CD14-positive monocyte (primary cell): ENCODE measurements at regions not wholly inside any gene's neighbourhood (a gene's known extent, or its start where the extent isn't known, plus 50 kb on each side); places are given as distances from the start of the nearest gene placed in this dataset.
"Not testable (repeated sequence)": the region's sequence is repeated elsewhere in the genome, so short reads cannot be mapped to it uniquely, and the experiment has no call there.

Experiments used
- DNase-seq, 3 donors: peaks; one replicate each; pipeline ENCODE4 v3.0.0-alpha.2; 2011 to 2022
- H2AFZ ChIP-seq: 2 replicates; pipeline ENCODE4 v1.6.0; 2012; ENCODE audit warnings: mild to moderate bottlenecking, low read depth, low read length, inconsistent platforms; ENCODE audit not compliant: insufficient read depth, poor library complexity, severe bottlenecking
- H3K27ac ChIP-seq, 2 donors: 1 replicate in 1 of 2; 2 replicates in 1 of 2; pipeline ENCODE4 v1.5.1; 2012 to 2013; ENCODE audit warnings: low read length in 2 of 2, control low read depth in 1 of 2, inconsistent platforms in 1 of 2, low read depth in 1 of 2, mild to moderate bottlenecking in 1 of 2
- H3K27me3 ChIP-seq, 2 donors: one replicate each; pipeline versions ENCODE4 v1.6.0 to v1.6.1; 2011 to 2013; ENCODE audit warnings: low read length in 2 of 2; ENCODE audit not compliant: control insufficient read depth in 2 of 2, insufficient read depth in 2 of 2
- H3K36me3 ChIP-seq, 2 donors: replicated peaks in 1 of 2; 1 replicate in 1 of 2; 2 replicates in 1 of 2; pipeline versions ENCODE4 v1.5.1 to v1.6.1; 2012 to 2013; ENCODE audit warnings: low read length in 2 of 2, control low read depth in 1 of 2, inconsistent platforms in 1 of 2, mild to moderate bottlenecking in 1 of 2; ENCODE audit not compliant: insufficient read depth in 2 of 2, control insufficient read depth in 1 of 2
- H3K4me1 ChIP-seq, 2 donors: 1 replicate in 1 of 2; 2 replicates in 1 of 2; pipeline versions ENCODE4 v1.5.1 to v1.6.1; 2012 to 2013; ENCODE audit warnings: low read length in 2 of 2, control low read depth in 1 of 2, inconsistent platforms in 1 of 2, mild to moderate bottlenecking in 1 of 2, moderate library complexity in 1 of 2; ENCODE audit not compliant: insufficient read depth in 2 of 2, control insufficient read depth in 1 of 2
- H3K4me2 ChIP-seq: replicated peaks from 2 replicates; pipeline ENCODE3; 2012; ENCODE audit warnings: low read length, moderate library complexity, mild to moderate bottlenecking; ENCODE audit not compliant: poor library complexity, severe bottlenecking; ENCODE audit errors: extremely low read depth
- H3K4me3 ChIP-seq, 3 experiments: fragments of 200-600 bp in 1 of 3; sonication (generic) in 1 of 3; replicated peaks in 1 of 3; 1 replicate in 2 of 3; 2 replicates in 1 of 3; pipeline ENCODE4 v1.5.1; 2011 to 2013; ENCODE audit warnings: low read length in 3 of 3, mild to moderate bottlenecking in 3 of 3, control low read depth in 2 of 3, low read depth in 2 of 3, inconsistent platforms in 1 of 3, moderate library complexity in 1 of 3
- H3K79me2 ChIP-seq: 2 replicates; pipeline ENCODE4 v1.6.0; 2012; ENCODE audit warnings: mild to moderate bottlenecking, control low read depth, inconsistent platforms, low read length, moderate library complexity; ENCODE audit not compliant: insufficient read depth
- H3K9ac ChIP-seq: 2 replicates; pipeline ENCODE4 v1.6.0; 2017; ENCODE audit warnings: low read length, mild to moderate bottlenecking; ENCODE audit not compliant: insufficient read depth, poor library complexity, severe bottlenecking
- H3K9me3 ChIP-seq, 2 donors: replicated peaks in 1 of 2; 1 replicate in 1 of 2; 2 replicates in 1 of 2; pipeline versions ENCODE4 v1.5.1 to v1.6.1; 2012 to 2013; ENCODE audit warnings: low read length in 2 of 2, control low read depth in 1 of 2; ENCODE audit not compliant: control insufficient read depth in 1 of 2, insufficient read depth in 1 of 2
- H4K20me1 ChIP-seq: 2 replicates; pipeline ENCODE4 v1.6.0; 2012; ENCODE audit warnings: mild to moderate bottlenecking, low read length, control low read depth, moderate library complexity; ENCODE audit not compliant: insufficient read depth
- H3K27ac Mint-ChIP-seq, 7 donors: one replicate each; pipeline ENCODE4 v1.8.0; 2020; ENCODE audit warnings: mild to moderate bottlenecking in 7 of 7, mixed read lengths in 7 of 7, moderate library complexity in 6 of 7, inconsistent platforms in 2 of 7
- H3K27me3 Mint-ChIP-seq, 3 donors: one replicate each; pipeline ENCODE4 v1.8.0; 2021 to 2022; ENCODE audit warnings: low read depth in 3 of 3, mild to moderate bottlenecking in 3 of 3, mixed read lengths in 3 of 3, moderate library complexity in 3 of 3, inconsistent platforms in 1 of 3
- H3K36me3 Mint-ChIP-seq, 2 donors: one replicate each; pipeline ENCODE4 v1.8.0; 2020; ENCODE audit warnings: mixed read lengths in 2 of 2, inconsistent platforms in 1 of 2, mild to moderate bottlenecking in 1 of 2
- H3K4me1 Mint-ChIP-seq: one replicate; pipeline ENCODE4 v1.8.0; 2020; ENCODE audit warnings: mild to moderate bottlenecking, mixed read lengths
- H3K4me3 Mint-ChIP-seq, 2 donors: one replicate each; pipeline ENCODE4 v1.8.0; 2020; ENCODE audit warnings: mild to moderate bottlenecking in 2 of 2, mixed read lengths in 2 of 2, moderate library complexity in 1 of 2
- H3K9me3 Mint-ChIP-seq, 7 donors: one replicate each; pipeline ENCODE4 v1.8.0; 2020 to 2022; ENCODE audit warnings: mixed read lengths in 7 of 7, mild to moderate bottlenecking in 6 of 7, moderate library complexity in 6 of 7, inconsistent platforms in 2 of 7
- CTCF ChIP-seq: fragments of 200-600 bp; IDR thresholded peaks from one replicate; pipeline ENCODE4 v1.8.0; 2022; ENCODE audit warnings: antibody characterized with exemption, mild to moderate bottlenecking
- WGBS: methylation state at CpG from one replicate; pipeline ENCODE4 v1.1.5; 2013; ENCODE audit warnings: missing lambda C conversion rate; ENCODE audit not compliant: insufficient coverage; 5-methylcytosine and 5-hydroxymethylcytosine counted together
- intact Hi-C, 2 donors: fragments of 100-400 bp; cut with micrococcal nuclease; formaldehyde crosslinking; loops; one replicate each; pipeline versions ENCODE4 v1.15.0 to v1.15.1; 2023

DNA sequence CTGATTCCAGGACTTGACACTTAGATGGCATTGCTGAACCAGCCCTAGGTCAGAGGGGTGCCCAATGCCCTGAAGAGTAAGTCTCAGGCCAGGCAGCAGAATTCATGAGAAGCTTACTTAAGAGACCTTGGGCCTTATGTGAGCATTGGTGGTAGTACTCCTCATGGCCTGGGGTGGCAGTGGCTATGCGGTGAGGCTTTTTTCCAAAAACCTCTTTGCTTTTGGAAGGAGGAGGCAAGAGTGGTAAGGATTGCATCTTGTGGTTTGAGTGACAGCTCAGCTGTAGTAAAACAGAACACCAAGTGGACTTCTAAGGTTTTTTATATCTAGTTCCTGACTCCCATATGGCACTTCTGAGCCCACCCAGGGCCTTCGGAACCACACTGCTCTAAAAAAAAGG is 459.0 kb upstream of the STEAP1 start:
- Histone ChIP-seq H2AFZ (no peak overlapping the region), H3K4me3 (no peak overlapping the region), H3K9ac (no peak overlapping the region), H3K4me2 (no peak overlapping the region), H3K9me3 (peaks cover 15 to 18% of the 10 kb centered on the region in 2 donors), H3K27me3 (no peaks in the 10 kb centered on the region), H3K79me2 (no peaks in the 10 kb centered on the region), H3K27ac (no peak overlapping the region), H3K36me3 (no peaks in the 10 kb centered on the region), H3K4me1 (no peaks in the 10 kb centered on the region), H4K20me1 (no peaks in the 10 kb centered on the region)
- H3K4me1 Mint-ChIP-seq, result no peaks in the 10 kb centered on the region
- DNase-seq, result no peak
- no peak for TF ChIP-seq CTCF
- intact Hi-C loops, result no loop called here
- no peak overlapping the region for H3K4me3 Mint-ChIP-seq
- H3K36me3 Mint-ChIP-seq, result no peaks in the 10 kb centered on the region
- H3K27me3 Mint-ChIP-seq, result peaks cover 0 to 1% (median 0%) of the 10 kb centered on the region in 3 donors
- peaks cover 7 to 19% (median 11%) of the 10 kb centered on the region in 7 donors for H3K9me3 Mint-ChIP-seq
- no peak overlapping the region for H3K27ac Mint-ChIP-seq
- WGBS, result 93% methylated on average over 2 of the region's 2 CpGs

GRCh38 chr7:89714131-89714530 is 440.1 kb upstream of the STEAP1 start:
- no CpG with 5 or more reads among the region's 2 CpGs for WGBS
- no peaks in the 10 kb centered on the region for H3K36me3 Mint-ChIP-seq
- no peak overlapping the region for H3K9ac ChIP-seq

GRCh38 chr7:89718941-89719340 is 435.3 kb upstream of the STEAP1 start:
- H3K9ac ChIP-seq, H3K36me3 ChIP-seq, H3K27ac ChIP-seq, intact Hi-C loops, H3K27ac Mint-ChIP-seq, H3K4me1 ChIP-seq, H3K4me3 Mint-ChIP-seq, H4K20me1 ChIP-seq, H3K27me3 Mint-ChIP-seq, H3K36me3 Mint-ChIP-seq, DNase-seq, H3K4me3 ChIP-seq, H3K4me2 ChIP-seq, H2AFZ ChIP-seq, H3K4me1 Mint-ChIP-seq, H3K79me2 ChIP-seq, H3K27me3 ChIP-seq: not testable (repeated sequence)
- WGBS, result no CpG with 5 or more reads among the region's 2 CpGs
- H3K9me3 ChIP-seq, result peaks cover 0 to 13% of the 10 kb centered on the region in 2 donors
- peaks cover 0 to 12% (median 6%) of the 10 kb centered on the region in 7 donors for H3K9me3 Mint-ChIP-seq

More at GRCh38 chr7:89714131-89714530, 440.1 kb upstream of the STEAP1 start:
- peaks cover 0 to 2% (median 0%) of the 10 kb centered on the region in 3 donors for H3K27me3 Mint-ChIP-seq
- no peak for DNase-seq
- Histone ChIP-seq H2AFZ (no peak overlapping the region), H3K79me2 (no peaks in the 10 kb centered on the region), H3K9me3 (peaks cover 0 to 12% of the 10 kb centered on the region in 2 donors), H3K4me1 (no peaks in the 10 kb centered on the region), H3K27ac (no peak overlapping the region), H3K27me3 (no peaks in the 10 kb centered on the region), H3K4me2 (no peak overlapping the region), H3K36me3 (no peaks in the 10 kb centered on the region), H3K4me3 (no peak overlapping the region), H4K20me1 (no peaks in the 10 kb centered on the region)
- peaks cover 2 to 6% (median 4%) of the 10 kb centered on the region in 7 donors for H3K9me3 Mint-ChIP-seq
- intact Hi-C loops, result no loop called here
- no peaks in the 10 kb centered on the region for H3K4me1 Mint-ChIP-seq
- no peak for TF ChIP-seq CTCF
- H3K4me3 Mint-ChIP-seq, result no peak overlapping the region
- H3K27ac Mint-ChIP-seq, result no peak overlapping the region
